ENCODE measurements at regions not wholly inside any gene's neighbourhood (a gene's known extent, or its start where the extent isn't known, plus 50 kb on each side); places are given as distances from the start of the nearest gene placed in this dataset.
"Not testable (repeated sequence)": the region's sequence is repeated elsewhere in the genome, so short reads cannot be mapped to it uniquely, and the experiment has no call there.

DNA sequence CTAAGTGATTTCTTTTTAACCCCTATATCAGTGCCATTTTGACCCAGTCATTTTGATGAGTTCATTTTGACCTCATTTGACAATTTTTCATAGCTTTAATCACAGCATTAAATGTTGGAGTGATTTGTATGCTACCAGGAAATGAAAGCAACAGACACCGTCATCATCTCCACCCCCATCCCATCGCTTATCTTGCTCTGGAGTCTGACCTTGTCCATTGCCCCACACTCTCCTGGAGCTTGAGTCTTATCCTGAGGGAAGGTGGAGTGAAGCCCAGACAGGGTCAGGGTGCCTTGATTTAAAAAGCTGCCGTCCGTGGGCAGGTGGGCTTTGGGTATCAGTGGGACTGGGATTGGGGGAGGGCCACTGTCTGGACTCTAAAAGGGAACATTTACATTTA lies 94.7 kb upstream of the JCAD start:
- TF ChIP-seq, protein P1, sequence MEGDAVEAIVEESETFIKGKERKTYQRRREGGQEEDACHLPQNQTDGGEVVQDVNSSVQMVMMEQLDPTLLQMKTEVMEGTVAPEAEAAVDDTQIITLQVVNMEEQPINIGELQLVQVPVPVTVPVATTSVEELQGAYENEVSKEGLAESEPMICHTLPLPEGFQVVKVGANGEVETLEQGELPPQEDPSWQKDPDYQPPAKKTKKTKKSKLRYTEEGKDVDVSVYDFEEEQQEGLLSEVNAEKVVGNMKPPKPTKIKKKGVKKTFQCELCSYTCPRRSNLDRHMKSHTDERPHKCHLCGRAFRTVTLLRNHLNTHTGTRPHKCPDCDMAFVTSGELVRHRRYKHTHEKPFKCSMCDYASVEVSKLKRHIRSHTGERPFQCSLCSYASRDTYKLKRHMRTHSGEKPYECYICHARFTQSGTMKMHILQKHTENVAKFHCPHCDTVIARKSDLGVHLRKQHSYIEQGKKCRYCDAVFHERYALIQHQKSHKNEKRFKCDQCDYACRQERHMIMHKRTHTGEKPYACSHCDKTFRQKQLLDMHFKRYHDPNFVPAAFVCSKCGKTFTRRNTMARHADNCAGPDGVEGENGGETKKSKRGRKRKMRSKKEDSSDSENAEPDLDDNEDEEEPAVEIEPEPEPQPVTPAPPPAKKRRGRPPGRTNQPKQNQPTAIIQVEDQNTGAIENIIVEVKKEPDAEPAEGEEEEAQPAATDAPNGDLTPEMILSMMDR (IDR thresholded peaks at IDR 0.05; ENCODE audit: unreplicated experiment): no peak
- DNase-seq (ENCODE audit: low spot score): no peak
- no peak overlapping the region for H3K4me3 Mint-ChIP-seq (ENCODE audit: unreplicated experiment)
- H3K9me3 Mint-ChIP-seq (ENCODE audit: unreplicated experiment): no peaks in the 10 kb centered on the region
- H3K27ac Mint-ChIP-seq (ENCODE audit: unreplicated experiment): no peak overlapping the region
- H3K36me3 Mint-ChIP-seq (ENCODE audit: low read depth, unreplicated experiment): no peaks in the 10 kb centered on the region
- H3K4me1 Mint-ChIP-seq (ENCODE audit: unreplicated experiment): peaks cover 13% of the 10 kb centered on the region
- peaks cover 2% of the 10 kb centered on the region for H3K27me3 Mint-ChIP-seq (ENCODE audit: unreplicated experiment)

DNA sequence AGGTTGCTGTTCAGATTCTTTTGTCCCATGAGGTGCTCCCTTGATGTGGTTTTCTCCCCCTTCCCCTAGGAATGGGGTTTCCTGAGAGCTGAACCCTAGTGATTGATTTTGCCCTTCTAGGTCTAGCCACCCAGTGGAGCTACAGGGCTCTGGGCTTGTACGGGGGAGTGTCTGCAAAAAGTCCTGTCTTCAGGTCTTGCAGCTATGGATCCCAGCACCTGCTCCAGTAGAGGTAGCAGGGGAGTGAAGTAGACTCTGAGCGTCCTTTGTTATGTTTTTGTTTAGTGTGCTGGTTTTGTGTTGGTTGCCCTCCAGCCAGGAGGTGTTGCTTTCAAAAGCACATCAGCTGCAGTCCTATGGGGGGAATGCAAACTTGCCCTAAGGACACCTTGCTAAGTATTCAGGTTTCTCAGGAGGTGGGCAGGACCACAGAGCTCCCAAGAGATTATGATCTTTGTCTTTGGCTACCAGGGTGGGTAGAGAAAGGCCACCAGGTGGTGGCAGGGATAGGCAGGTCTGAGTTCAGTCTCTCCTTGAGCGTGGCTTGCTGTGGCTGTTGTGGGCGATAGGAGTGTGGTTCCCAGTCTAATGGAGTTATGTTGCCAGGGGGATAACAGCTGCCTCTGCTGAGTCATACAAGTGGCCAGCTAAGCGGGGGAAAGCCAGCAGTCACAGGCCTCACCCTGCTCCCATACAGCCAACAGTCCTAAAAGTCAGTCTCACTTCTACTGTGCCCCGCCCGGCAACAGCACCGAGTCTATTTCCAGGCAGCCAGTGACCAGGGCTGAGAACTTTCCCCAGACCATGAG lies 92.4 kb upstream of the JCAD start:
- TF ChIP-seq, protein P1 (IDR thresholded peaks at IDR 0.05; ENCODE audit: unreplicated experiment): no peak
- Mint-ChIP-seq H3K4me1 (ENCODE audit: unreplicated experiment) (peaks cover 4% of the 10 kb centered on the region), H3K27me3 (ENCODE audit: unreplicated experiment) (peaks cover 2% of the 10 kb centered on the region), H3K4me3 (ENCODE audit: unreplicated experiment) (no peak overlapping the region), H3K36me3 (ENCODE audit: low read depth, unreplicated experiment) (no peaks in the 10 kb centered on the region), H3K27ac (ENCODE audit: unreplicated experiment) (no peak overlapping the region), H3K9me3 (ENCODE audit: unreplicated experiment) (no peaks in the 10 kb centered on the region)
- no peak for DNase-seq (ENCODE audit: low spot score)

DNA sequence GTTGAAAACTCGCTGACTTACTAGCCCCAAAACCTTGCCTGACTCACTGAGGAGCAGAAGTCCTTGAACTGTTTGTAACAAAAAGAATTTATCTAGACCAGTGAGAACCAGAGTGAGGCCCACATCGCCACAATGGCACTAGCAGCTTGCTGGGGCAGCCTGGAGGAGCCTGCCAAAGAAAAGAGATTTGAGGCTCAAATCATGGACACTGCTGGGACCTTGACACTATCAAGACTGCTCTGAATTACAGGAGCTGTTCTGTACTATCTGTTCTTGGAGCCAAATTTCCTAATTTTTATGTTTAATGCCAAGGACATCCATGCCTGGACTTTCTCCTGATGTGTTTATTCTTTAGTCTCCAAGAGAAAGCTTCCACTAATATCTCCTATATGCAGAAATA lies 82.0 kb upstream of the JCAD start:
- Mint-ChIP-seq H3K27ac (ENCODE audit: unreplicated experiment) (no peak overlapping the region), H3K27me3 (ENCODE audit: unreplicated experiment) (no peaks in the 10 kb centered on the region), H3K4me1 (ENCODE audit: unreplicated experiment) (no peaks in the 10 kb centered on the region), H3K9me3 (ENCODE audit: unreplicated experiment) (no peaks in the 10 kb centered on the region), H3K4me3 (ENCODE audit: unreplicated experiment) (no peak overlapping the region), H3K36me3 (ENCODE audit: low read depth, unreplicated experiment) (peaks cover 3% of the 10 kb centered on the region)
- DNase-seq (ENCODE audit: low spot score): no peak
- TF ChIP-seq, protein P1 (IDR thresholded peaks at IDR 0.05; ENCODE audit: unreplicated experiment): no peak

DNA sequence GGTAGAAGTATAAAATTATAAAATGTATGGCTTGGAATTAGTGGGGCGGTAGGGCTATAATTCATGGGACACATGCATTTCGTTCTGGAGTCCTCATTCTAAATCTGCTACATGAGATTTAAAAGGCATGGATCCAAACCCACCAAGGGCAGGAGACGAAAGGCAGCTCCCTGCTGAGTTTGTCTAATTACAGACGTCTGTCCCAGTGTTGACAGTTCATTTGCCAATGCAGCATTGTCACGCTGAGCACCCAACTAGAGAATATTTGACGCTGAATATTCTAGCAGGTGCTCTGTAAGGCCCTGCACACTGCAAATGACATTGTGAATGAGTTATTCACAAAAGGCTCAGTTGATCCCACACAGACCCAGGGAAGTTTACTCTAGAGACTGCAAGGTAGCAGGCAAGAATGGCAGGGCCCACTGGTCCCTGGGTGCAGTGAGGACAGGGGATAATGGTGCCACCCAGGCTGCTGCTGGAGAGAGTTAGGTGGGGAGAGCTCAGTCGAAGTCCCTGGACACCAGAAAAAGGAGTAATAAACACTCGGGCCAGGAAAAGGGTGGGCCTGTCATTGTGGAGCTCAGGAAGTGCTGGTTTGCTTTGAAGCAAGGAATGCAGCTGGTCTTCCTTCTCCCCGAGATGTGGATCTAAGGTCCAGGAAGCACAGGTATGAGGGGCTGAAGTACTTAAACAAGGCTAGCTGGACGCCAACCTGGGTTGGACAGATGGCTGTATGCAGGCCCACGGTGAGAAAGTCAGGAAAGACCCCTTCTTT lies 75.0 kb upstream of the JCAD start:
- no peaks in the 10 kb centered on the region for H3K9me3 Mint-ChIP-seq (ENCODE audit: unreplicated experiment)
- H3K27me3 Mint-ChIP-seq (ENCODE audit: unreplicated experiment): peaks cover 2% of the 10 kb centered on the region
- TF ChIP-seq, protein P1 (IDR thresholded peaks at IDR 0.05; ENCODE audit: unreplicated experiment): no peak
- H3K36me3 Mint-ChIP-seq (ENCODE audit: low read depth, unreplicated experiment): no peaks in the 10 kb centered on the region
- peaks cover 21% of the 10 kb centered on the region for H3K4me1 Mint-ChIP-seq (ENCODE audit: unreplicated experiment)
- DNase-seq (ENCODE audit: low spot score): no peak
- peak overlapping the region; percentile 71 for H3K27ac Mint-ChIP-seq (ENCODE audit: unreplicated experiment)
- H3K4me3 Mint-ChIP-seq (ENCODE audit: unreplicated experiment): no peak overlapping the region

DNA sequence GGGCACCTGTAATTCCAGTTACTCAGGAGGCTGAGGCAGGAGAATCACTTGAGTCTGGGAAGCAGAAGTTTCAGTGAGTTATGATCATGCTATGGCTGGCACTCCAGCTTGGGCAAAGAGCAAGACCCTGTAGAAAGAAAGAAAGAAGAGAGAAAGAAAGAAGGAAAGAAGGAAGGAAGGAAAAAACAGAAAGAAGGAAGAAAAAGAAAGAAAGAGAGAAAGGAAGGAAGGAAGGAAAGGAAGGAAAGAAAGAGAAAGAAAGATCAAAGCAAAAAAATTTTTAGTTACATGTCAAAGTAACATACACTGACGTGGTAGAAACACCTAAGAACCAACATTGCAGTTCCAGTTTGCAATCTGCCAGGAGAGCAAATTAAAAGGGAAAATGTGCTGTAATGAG lies 73.8 kb upstream of the JCAD start:
- Mint-ChIP-seq H3K4me1 (ENCODE audit: unreplicated experiment) (peaks cover 21% of the 10 kb centered on the region), H3K4me3 (ENCODE audit: unreplicated experiment) (peak overlapping the region; percentile 18), H3K9me3 (ENCODE audit: unreplicated experiment) (no peaks in the 10 kb centered on the region), H3K27ac (ENCODE audit: unreplicated experiment) (peak overlapping the region; percentile 45), H3K27me3 (ENCODE audit: unreplicated experiment) (peaks cover 2% of the 10 kb centered on the region), H3K36me3 (ENCODE audit: low read depth, unreplicated experiment) (no peaks in the 10 kb centered on the region)
- TF ChIP-seq, protein P1 (IDR thresholded peaks at IDR 0.05; ENCODE audit: unreplicated experiment): no peak
- no peak for DNase-seq (ENCODE audit: low spot score)

DNA sequence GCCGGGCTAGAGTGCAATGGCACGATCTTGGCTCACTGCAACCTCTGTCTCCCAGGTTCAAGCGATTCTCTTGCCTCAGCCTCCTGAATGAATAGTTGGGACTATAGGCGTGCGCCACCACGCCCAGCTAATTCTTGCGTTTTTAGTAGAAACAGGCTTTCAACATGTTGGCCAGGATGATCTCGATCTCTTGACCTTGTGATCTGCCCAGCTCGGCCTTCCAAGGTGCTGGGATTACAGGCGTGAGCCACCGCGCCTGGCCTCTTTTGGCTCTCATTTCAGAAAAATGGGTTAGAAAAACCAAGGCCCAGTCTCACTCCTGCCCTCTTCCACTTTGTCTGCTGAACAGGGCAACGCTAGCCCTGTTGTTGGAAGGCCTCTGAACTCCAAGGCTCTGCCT lies 72.0 kb upstream of the JCAD start:
- peaks cover 21% of the 10 kb centered on the region for H3K4me1 Mint-ChIP-seq (ENCODE audit: unreplicated experiment)
- H3K4me3 Mint-ChIP-seq (ENCODE audit: unreplicated experiment); DNase-seq (ENCODE audit: low spot score); H3K36me3 Mint-ChIP-seq (ENCODE audit: low read depth, unreplicated experiment); H3K27ac Mint-ChIP-seq (ENCODE audit: unreplicated experiment); H3K27me3 Mint-ChIP-seq (ENCODE audit: unreplicated experiment); H3K9me3 Mint-ChIP-seq (ENCODE audit: unreplicated experiment): not testable (repeated sequence)

DNA sequence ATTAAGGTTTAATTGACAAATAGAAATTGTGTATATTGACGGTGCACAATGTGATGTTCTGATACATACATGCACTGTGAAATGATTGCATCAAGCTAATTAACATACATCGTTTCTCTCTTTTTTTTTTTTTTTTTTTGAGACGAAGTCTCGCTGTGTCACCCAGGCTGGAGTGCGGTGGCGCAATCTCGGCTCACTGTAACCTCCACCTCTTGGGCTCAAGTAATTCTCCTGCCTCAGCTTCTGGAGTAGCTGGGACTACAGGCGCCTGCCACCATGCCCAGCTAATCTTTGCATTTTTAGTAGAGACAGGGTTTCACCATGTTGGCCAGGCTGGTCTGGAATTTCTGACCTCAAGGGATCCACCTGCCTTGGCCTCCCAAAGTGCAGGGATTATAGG lies 69.9 kb upstream of the JCAD start:
- peaks cover 18% of the 10 kb centered on the region for H3K4me1 Mint-ChIP-seq (ENCODE audit: unreplicated experiment)
- not testable (repeated sequence) for H3K27me3 Mint-ChIP-seq (ENCODE audit: unreplicated experiment); H3K4me3 Mint-ChIP-seq (ENCODE audit: unreplicated experiment); H3K36me3 Mint-ChIP-seq (ENCODE audit: low read depth, unreplicated experiment); H3K9me3 Mint-ChIP-seq (ENCODE audit: unreplicated experiment); H3K27ac Mint-ChIP-seq (ENCODE audit: unreplicated experiment); DNase-seq (ENCODE audit: low spot score)

Data from endothelial cell (in vitro differentiated cells).